Stimulated activated CD4-positive, alpha-beta T cell treated with anti-CD3 and anti-CD28 coated beads, Interleukin-12 subunit alpha, Interleukin-12 subunit beta, amount 100 ng/mL, for 24 hours (primary cell): ENCODE measurements at regions not wholly inside any gene's neighbourhood (a gene's known extent, or its start where the extent isn't known, plus 50 kb on each side); places are given as distances from the start of the nearest gene placed in this dataset.
"Not testable (repeated sequence)": the region's sequence is repeated elsewhere in the genome, so short reads cannot be mapped to it uniquely, and the experiment has no call there.

Experiments used
- DNase-seq, 2 experiments: peaks; one replicate each; pipeline ENCODE4 v3.0.0-alpha.2; 2020; ENCODE audit warnings: low read depth in 2 of 2

GRCh38 chr4:127383666-127384065 lies 249.1 kb upstream of the INTU start:
- no peak for DNase-seq

DNA sequence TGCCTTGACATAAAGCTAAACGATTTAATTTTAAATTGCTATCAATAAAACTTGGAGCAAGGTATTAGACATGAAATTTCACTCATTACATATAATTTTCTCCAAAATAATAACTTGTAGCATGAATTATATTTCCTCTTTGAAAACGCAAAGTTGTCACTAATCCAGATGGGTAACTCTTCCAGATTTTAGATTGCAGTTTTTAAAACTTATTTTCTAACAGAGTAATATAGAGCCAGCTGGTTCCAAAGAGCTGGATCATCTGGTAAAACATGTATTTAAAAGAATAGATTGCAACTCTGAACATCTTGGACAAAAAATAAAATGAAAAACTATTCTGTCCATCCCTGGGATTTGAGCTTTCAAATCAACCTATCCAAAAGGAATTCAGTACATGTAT lies 238.2 kb upstream of the INTU start:
- DNase-seq = no peak

DNA sequence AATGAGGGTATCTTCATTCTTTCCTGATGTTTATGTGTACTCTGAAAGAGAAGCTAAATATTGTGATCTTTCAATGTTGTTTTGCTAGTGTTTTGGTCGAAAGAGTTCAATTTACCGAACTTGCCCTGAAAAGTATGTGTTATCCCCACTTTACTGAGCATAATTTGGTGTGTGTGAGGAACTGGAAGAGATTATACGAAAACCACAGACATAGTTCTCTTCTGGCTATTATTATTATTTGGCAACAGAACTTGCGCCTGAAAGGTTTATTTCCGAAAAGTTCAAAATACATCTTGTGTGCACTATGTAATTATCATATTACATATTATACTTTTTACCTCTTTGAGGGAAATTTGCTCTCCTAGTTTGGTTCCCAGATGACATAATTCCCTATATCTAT lies 232.5 kb upstream of the INTU start:
- no peak for DNase-seq

DNA sequence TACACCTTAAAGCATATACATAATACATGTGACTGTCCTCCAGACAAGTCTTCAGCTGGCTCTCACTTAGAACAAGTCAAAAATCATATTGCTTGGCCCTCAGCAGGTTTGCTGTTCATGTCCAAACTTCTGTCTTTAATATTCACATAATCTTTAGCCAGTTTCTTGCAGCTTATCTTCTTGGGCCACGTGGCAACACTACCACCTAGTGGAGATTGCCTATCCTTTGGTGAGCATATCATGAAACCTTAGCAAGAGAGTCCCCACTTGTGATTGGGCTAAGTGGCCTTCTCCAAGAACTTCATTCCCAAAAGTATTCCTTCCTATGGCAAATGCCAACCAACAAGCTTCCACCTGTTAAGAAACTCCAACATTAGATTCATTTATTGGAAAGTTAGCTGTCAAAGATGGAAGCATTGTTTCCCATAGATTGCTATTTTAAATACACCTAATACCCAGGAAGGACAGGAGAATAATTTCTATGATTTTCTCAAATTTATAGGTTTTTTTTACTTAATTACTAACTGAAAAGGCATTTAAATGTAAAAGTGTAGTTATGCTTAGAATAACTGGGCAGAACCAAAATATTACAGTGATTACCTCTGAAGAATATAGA lies 231.9 kb upstream of the INTU start:
- peak in 1 of 2 experiments; percentile 33 for DNase-seq

DNA sequence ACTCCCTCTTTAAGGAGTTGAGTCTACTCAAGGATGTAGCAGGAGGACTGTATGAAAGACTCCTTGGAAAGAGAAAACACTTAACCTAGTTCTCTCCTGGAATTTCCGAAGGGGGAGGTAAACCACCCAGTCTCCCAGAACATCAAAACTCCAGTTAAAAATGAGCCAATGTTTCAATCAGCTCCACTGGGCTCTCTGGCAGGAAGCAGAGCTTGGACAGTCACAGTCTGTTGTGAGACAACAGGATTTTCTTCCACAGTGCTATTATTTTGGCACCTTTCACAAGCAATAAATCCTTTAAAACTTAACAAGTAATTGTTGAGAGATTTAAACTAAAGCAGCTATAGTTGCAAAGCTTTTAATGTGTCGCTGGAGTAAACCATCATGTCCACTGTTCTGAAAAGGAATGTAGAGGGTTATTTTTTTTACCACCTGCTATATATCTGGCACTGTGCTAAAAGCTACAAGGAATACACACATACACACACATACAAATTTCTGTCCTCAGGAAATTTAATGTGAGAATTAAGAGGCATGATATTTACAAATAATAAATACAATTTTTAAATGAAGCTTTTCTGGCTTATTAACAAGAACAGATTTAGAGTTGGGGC lies 229.2 kb upstream of the INTU start:
- no peak for DNase-seq

GRCh38 chr4:127406187-127406586 lies 226.6 kb upstream of the INTU start:
- no peak for DNase-seq

GRCh38 chr4:127407572-127407971 lies 225.2 kb upstream of the INTU start:
- DNase-seq = not testable (repeated sequence)

DNA sequence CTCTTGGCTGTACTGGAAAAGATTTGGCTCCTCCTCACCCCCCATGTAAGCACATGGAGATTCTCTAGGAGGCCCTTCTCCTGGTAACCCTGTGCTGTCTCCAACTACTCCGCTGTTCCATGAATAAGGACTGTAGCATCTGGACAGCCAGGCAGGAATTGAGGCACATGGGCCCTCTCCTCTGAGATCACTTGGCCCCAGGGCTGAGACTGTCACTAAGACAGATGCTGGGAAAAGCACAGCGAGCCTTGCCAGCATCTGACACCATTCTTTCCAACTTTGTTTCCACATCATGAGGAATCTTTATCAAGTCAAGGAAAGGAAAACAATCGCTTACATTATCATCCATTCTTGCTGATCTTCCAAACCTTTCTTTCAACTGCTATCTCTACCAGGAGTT lies 222.6 kb upstream of the INTU start:
- no peak for DNase-seq

DNA sequence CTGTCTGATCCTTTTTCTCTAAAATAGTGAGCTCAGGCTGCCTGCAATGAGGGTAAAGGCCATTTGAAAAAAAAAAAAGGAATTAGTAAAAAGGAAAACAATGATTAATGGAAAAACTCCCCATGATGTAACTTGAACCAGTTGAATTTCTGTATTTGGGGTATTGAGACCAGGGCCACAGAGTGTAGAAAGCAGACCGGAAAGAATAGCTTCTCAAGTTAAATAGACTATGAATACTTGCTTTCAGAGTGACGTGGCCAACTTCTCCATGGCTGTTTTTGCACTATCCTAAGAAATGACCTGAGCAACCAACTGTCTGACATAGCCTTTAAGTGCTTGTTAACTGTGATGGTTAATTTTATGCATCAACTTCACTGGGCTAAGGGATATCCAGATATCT lies 222.1 kb upstream of the INTU start:
- DNase-seq = no peak

DNA sequence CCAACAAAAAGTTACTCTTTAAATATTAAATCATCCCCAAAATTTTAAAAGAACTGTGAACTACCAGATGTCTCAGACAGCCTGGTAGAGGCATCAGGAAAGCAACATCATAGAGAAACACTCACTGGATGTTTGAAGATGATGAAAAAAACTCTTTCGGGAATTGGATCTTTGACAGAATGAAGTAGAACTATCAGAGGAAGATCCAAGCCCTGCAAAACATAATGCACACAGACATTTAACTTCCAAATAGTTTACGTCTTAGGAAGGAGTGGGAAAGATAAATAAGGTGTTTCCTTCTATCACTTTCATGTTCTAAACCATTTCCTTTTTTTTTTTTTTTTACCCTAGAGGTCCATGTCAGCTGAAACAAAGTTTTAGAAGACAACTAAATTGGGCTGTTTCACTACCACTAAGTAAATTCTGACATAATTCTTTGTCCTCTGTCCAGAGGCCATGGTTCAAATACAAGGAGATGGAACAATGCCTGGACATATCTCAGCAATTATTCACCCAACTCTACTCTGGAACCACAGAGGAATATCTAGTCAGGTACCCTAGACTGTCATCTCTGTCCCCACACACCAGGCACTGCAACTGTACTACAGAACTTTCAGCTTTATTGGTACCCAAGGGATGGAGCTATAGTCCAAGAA lies 217.7 kb upstream of the INTU start:
- DNase-seq = no peak

DNA sequence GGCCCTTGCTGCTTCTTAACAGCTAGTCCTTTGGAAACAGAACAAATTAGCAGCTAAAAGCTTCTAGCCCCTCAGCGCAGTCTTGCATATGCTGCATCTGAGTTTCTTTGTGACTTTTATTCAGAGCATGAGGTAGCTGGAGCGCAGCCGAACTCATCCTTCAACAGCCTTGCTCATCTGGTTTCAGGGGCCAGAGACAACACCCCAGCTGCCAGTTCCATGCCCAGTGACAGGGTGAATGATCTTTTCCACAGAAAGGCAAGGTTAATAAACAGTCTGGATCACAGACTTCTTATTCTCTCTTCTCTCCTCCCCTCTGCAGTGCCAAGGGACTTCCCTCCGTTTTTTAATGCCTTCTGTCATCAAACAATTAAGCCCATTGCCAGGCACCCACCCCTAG lies 216.6 kb upstream of the INTU start:
- no peak for DNase-seq

- no peak for DNase-seq
Observed at GRCh38 chr4:127417885-127418535, 214.7 kb upstream of the INTU start.

DNA sequence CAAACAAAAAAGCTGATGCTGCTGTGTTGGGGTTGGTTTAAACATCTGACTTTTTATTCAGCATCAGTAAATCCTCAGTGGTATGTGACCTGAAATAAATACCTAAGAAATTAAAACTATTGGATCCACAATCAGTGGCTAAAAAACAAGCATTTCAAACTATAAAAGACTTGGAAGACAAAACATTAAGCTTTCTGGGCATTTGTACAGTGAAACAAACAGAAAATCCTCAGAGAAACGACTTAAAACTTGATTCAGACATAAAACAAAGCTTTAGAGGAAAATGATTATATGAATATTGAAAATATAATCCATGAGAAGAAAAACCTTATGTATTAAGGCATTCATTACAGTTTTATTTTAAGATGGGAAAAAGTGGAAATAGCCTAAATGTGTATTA lies 213.3 kb upstream of the INTU start:
- DNase-seq = no peak

DNA sequence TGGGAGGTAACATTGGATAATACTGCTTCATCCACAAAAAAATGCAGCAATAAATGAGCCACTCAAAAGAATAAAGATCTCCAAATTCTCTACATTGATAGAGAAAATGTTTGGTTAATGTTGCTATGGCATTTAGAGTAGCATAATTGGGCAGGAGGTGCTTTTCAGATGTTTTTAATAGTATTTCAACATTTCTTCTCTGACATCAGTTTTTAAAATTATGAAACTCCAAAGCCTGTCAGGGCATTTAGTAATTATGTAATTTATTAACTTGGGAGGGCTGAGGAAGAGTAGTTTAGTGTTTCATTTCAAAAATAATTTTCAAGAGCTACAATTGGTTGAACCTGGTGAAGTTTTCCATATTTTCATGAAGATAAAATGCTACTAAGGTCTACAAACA lies 211.3 kb upstream of the INTU start:
- DNase-seq = no peak

DNA sequence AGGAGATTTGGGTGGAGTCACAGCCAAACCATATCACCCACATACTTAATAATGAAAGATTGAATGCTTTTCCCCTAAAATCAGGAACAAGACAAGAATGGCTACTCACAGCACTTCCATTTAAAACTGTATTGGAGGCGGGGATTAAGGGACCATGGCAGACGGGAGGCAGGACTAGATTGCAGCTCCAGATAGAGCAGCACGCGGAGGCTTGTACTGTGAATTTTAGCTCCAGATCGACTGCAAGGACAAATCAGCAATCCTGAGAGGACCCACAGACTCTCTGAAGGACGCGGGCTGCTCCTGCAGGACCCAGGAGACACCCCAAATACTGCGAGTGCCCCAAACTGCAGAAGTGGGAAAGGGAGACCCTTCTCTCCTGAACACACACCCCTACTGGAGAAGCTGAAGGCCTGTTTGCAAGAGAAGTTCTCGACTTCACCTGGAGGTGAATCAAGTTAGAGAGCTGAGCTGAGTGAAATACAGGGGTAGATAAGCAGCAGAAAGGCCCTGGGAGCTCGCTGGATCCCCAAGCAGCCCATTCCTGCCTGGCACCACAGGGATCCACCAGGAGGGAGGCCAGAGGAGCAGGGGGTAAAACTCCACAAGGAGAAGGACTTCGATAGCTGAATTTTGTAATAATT lies 207.4 kb upstream of the INTU start:
- DNase-seq = no peak

- no peak for DNase-seq
Observed at GRCh38 chr4:127425851-127426250, 206.9 kb upstream of the INTU start.

DNA sequence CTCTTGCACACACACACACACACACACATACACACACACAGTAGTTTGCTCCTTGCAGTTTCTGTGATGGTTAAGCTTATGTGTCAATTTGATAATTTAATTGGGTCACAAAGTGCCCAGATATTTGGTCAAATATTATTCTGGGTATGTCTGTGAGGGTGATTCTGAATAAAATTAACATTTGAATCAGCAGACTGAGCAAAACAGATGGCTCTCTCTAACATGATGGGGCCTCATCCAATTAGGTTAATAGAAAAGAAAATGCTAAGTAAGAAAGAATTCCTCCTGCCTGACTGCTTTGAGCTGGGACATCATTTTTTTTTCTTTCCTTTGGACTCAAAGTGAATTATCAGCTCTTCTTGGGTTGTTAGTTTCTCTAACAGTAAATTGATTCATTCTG lies 191.2 kb upstream of the INTU start:
- DNase-seq = no peak

GRCh38 chr4:127445471-127445870 lies 187.3 kb upstream of the INTU start:
- DNase-seq = no peak

- DNase-seq = no peak
Observed at GRCh38 chr4:127446427-127446885, 186.3 kb upstream of the INTU start.

GRCh38 chr4:127448986-127449385 lies 183.8 kb upstream of the INTU start:
- no peak for DNase-seq

DNA sequence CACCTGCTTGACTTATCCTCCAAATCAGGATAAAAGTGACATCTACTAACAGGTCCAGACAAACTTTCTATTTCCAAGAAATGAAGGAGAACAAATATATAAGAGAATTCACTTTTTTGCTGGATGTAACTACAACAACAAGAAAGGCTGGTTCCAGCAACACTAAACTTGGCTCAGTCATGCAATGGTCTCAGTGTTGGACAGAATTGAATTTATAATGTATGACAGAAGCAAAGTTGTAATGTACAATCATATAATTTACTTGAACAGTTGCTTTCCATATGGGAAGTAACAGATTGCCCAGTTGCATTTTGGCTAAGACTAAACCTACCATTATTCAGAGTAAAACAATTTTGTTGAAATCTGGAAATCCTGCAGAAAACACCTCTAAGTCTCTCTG lies 183.3 kb upstream of the INTU start:
- no peak for DNase-seq

- DNase-seq = no peak
Observed at GRCh38 chr4:127450276-127450675, 182.5 kb upstream of the INTU start.
